Cardiac muscle cell (in vitro differentiated cells and primary cell): ENCODE measurements at regions not wholly inside any gene's neighbourhood (a gene's known extent, or its start where the extent isn't known, plus 50 kb on each side); places are given as distances from the start of the nearest gene placed in this dataset.

Experiments
- DNase-seq, 2 donors: peaks; one replicate each; pipeline versions ENCODE4 v3.0.0 to v3.0.0-alpha.2; 2010 to 2017; ENCODE audit warnings: low read depth in 1 of 2, low spot score in 1 of 2
- H3K27ac ChIP-seq: fragments of 200-600 bp; sonication (generic); 2 replicates; pipeline ENCODE4 v1.5.1; 2016
- H3K27me3 ChIP-seq: fragments of 200-600 bp; sonication (generic); 2 replicates; pipeline ENCODE4 v1.6.0; 2016; ENCODE audit warnings: control low read depth
- H3K36me3 ChIP-seq: fragments of 200-600 bp; sonication (generic); 2 replicates; pipeline ENCODE4 v1.5.1; 2016; ENCODE audit warnings: control low read depth
- H3K4me1 ChIP-seq: fragments of 200-600 bp; sonication (generic); 2 replicates; pipeline ENCODE4 v1.8.1; 2017; ENCODE audit warnings: low read depth, mild to moderate bottlenecking, mixed run types
- H3K4me3 ChIP-seq: fragments of 200-600 bp; sonication (generic); 2 replicates; pipeline ENCODE4 v1.5.1; 2016; ENCODE audit warnings: mild to moderate bottlenecking
- H3K9me3 ChIP-seq: fragments of 200-600 bp; sonication (generic); 2 replicates; pipeline ENCODE4 v1.5.1; 2017; ENCODE audit warnings: low read depth, mild to moderate bottlenecking, control low read depth
- TF ChIP-seq, protein P1 (sequence below): IDR thresholded peaks from 2 replicates; pipeline ENCODE4 v1.5.1; 2012; ENCODE audit warnings: low read depth, mild to moderate bottlenecking, low read length

DNA sequence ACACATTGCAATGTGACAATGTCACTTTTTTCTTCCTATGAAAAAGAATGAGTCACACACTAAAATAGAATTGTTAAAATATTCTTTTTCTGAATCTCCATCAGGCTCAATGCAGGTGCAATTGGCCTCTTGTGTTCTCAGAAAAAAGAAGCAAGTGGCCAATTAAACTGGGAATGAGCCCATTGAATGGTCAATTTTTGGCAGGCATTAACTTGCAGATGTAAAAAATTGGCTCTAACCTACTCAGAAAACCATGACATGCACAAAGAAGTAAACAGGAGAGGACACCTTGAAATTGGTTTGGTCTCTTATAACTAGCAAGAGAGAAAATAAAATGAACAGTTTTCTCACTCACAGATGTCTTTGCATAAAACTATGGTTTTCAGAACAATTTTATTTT is 820.8 kb downstream of the TBL1XR1 start:
- TF ChIP-seq, protein P1, sequence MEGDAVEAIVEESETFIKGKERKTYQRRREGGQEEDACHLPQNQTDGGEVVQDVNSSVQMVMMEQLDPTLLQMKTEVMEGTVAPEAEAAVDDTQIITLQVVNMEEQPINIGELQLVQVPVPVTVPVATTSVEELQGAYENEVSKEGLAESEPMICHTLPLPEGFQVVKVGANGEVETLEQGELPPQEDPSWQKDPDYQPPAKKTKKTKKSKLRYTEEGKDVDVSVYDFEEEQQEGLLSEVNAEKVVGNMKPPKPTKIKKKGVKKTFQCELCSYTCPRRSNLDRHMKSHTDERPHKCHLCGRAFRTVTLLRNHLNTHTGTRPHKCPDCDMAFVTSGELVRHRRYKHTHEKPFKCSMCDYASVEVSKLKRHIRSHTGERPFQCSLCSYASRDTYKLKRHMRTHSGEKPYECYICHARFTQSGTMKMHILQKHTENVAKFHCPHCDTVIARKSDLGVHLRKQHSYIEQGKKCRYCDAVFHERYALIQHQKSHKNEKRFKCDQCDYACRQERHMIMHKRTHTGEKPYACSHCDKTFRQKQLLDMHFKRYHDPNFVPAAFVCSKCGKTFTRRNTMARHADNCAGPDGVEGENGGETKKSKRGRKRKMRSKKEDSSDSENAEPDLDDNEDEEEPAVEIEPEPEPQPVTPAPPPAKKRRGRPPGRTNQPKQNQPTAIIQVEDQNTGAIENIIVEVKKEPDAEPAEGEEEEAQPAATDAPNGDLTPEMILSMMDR = no peak
- Histone ChIP-seq H3K36me3 (no peaks in the 10 kb centered on the region), H3K27me3 (no peaks in the 10 kb centered on the region), H3K27ac (no peak overlapping the region), H3K9me3 (no peaks in the 10 kb centered on the region), H3K4me1 (no peaks in the 10 kb centered on the region), H3K4me3 (no peak overlapping the region)
- no peak for DNase-seq

DNA sequence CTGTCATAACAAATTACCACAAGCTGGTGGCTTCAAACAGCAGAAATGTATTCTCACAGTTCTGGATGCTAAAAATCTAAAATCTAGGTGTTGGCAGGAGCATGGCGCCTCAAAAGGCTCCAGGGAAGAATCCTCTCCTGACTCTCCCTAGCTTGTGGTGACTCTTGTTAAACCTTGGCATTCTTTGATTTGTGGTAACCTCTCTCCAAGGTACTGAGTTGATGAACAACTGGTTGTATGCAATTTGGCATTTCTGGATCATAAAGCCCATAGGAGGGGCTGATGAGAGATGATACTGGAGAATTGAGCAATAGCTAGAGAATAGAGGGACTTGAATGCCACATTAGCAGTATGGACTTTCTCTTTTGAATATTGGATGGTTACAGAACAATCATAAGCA is 821.8 kb downstream of the TBL1XR1 start:
- no peaks in the 10 kb centered on the region for H3K4me1 ChIP-seq
- H3K4me3 ChIP-seq = no peak overlapping the region
- H3K9me3 ChIP-seq = no peaks in the 10 kb centered on the region
- DNase-seq = peak in 1 of 2 donors; percentile 13
- no peaks in the 10 kb centered on the region for H3K27me3 ChIP-seq
- no peaks in the 10 kb centered on the region for H3K36me3 ChIP-seq
- no peak overlapping the region for H3K27ac ChIP-seq
- TF ChIP-seq, protein P1 = no peak

- peak in 1 of 2 donors; percentile 67 for DNase-seq
- Histone ChIP-seq H3K36me3 (no peaks in the 10 kb centered on the region), H3K4me1 (no peaks in the 10 kb centered on the region), H3K4me3 (peak overlapping the region; percentile 47), H3K9me3 (no peaks in the 10 kb centered on the region), H3K27me3 (no peaks in the 10 kb centered on the region), H3K27ac (no peak overlapping the region)
- TF ChIP-seq, protein P1 = no peak
Observed at GRCh38 chr3:176362191-176362731, 835.0 kb downstream of the TBL1XR1 start.

- H3K9me3 ChIP-seq = no peaks in the 10 kb centered on the region
- DNase-seq = no peak
- no peaks in the 10 kb centered on the region for H3K27me3 ChIP-seq
- H3K36me3 ChIP-seq = no peaks in the 10 kb centered on the region
- H3K4me1 ChIP-seq = no peaks in the 10 kb centered on the region
- TF ChIP-seq, protein P1 = no peak
- H3K4me3 ChIP-seq = no peak overlapping the region
- no peak overlapping the region for H3K27ac ChIP-seq
Observed at GRCh38 chr3:176359211-176359610, 838.1 kb downstream of the TBL1XR1 start.

DNA sequence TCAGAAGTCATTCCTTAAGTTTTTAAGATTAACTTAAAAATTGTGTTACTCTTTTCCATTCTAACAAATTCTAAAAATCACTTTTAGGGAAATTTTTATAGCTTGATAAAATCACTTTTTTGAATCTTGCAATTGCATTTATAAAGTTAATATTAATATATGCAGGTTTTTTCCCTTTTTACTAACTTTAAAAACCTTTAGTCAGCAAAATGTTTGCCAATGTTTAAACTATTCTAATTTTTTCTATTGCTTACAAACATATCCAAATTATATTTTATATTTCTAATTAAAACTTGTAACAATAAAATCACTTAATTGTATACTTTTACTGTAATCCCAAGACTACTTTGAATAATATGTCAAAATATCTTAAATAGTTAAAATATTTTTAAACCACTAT is 839.4 kb downstream of the TBL1XR1 start:
- no peaks in the 10 kb centered on the region for H3K27me3 ChIP-seq
- TF ChIP-seq, protein P1 = no peak
- H3K36me3 ChIP-seq = no peaks in the 10 kb centered on the region
- no peak overlapping the region for H3K4me3 ChIP-seq
- no peak overlapping the region for H3K27ac ChIP-seq
- H3K4me1 ChIP-seq = no peaks in the 10 kb centered on the region
- H3K9me3 ChIP-seq = no peaks in the 10 kb centered on the region
- no peak for DNase-seq

DNA sequence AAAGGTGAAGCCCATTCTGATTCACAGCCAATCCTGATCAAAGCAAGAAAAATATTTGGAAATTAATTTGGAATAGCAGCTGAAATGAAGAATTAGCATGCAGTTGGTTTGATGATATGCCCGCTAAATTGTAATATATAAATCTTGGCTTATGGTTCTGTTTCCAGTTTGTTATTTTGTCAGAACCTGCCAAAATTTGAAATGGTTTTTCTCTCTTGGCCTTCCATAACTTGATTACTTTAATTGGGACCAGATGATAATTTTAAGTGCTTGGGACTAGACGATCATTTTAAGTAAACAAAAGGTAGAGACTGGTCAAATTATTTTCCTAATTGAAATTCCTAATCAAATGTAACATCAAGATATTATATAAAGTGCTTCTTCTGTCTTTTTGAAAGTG is 842.4 kb downstream of the TBL1XR1 start:
- H3K4me1 ChIP-seq = no peaks in the 10 kb centered on the region
- H3K4me3 ChIP-seq = no peak overlapping the region
- TF ChIP-seq, protein P1 = no peak
- no peak overlapping the region for H3K27ac ChIP-seq
- no peak for DNase-seq
- H3K27me3 ChIP-seq = no peaks in the 10 kb centered on the region
- no peaks in the 10 kb centered on the region for H3K9me3 ChIP-seq
- H3K36me3 ChIP-seq = no peaks in the 10 kb centered on the region
